ENCODE measurements at regions not wholly inside any gene's neighbourhood (a gene's known extent, or its start where the extent isn't known, plus 50 kb on each side); places are given as distances from the start of the nearest gene placed in this dataset.
"Not testable (repeated sequence)": the region's sequence is repeated elsewhere in the genome, so short reads cannot be mapped to it uniquely, and the experiment has no call there.

DNA sequence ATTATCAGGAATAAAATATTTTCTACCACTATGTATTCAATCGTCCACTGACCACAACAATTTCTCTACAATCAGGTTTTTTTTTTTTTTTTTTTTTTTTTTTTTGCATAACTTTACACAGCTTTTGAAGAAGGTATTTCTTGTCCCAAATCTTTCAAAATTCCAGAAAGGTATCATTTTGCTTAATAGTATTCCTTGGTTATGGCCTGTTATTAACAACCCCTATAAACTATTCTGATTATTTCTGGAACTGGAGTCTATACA is 145.3 kb downstream of the ALX1 start:
- H3K4me1 Mint-ChIP-seq = no peaks in the 10 kb centered on the region
- H3K27me3 Mint-ChIP-seq (ENCODE audit: low read depth) = peaks cover 2% of the 10 kb centered on the region
- no peak overlapping the region for H3K27ac Mint-ChIP-seq (ENCODE audit: unreplicated experiment)
- TF ChIP-seq, protein P1, sequence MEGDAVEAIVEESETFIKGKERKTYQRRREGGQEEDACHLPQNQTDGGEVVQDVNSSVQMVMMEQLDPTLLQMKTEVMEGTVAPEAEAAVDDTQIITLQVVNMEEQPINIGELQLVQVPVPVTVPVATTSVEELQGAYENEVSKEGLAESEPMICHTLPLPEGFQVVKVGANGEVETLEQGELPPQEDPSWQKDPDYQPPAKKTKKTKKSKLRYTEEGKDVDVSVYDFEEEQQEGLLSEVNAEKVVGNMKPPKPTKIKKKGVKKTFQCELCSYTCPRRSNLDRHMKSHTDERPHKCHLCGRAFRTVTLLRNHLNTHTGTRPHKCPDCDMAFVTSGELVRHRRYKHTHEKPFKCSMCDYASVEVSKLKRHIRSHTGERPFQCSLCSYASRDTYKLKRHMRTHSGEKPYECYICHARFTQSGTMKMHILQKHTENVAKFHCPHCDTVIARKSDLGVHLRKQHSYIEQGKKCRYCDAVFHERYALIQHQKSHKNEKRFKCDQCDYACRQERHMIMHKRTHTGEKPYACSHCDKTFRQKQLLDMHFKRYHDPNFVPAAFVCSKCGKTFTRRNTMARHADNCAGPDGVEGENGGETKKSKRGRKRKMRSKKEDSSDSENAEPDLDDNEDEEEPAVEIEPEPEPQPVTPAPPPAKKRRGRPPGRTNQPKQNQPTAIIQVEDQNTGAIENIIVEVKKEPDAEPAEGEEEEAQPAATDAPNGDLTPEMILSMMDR (conservative IDR thresholded peaks at IDR 0.05) = no peak
- DNase-seq (ENCODE audit: low read depth, low spot score) = no peak
- no peaks in the 10 kb centered on the region for H3K36me3 Mint-ChIP-seq (ENCODE audit: low read depth)
- H3K9me3 Mint-ChIP-seq = peaks cover 3% of the 10 kb centered on the region
- H3K4me3 Mint-ChIP-seq = no peak overlapping the region

DNA sequence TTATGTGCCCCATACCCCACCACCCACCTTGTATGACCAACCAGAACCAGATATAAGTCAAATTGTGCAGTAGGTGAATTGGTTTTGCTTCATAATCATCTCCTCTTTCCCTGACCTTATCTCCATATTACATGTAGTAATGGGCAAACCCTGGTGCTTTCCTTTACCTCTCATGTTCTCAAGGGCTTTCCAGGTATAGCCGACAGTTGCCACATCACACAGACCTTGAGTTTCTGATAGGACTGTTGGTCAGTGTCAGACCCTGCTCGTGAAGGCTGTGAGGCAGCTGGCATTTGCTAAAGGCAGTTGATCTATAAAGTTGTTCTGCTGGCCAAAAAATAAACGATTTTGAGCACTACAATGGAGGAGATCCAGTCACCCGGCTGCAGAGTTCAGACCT is 145.9 kb downstream of the ALX1 start:
- H3K27me3 Mint-ChIP-seq (ENCODE audit: low read depth) = peaks cover 2% of the 10 kb centered on the region
- TF ChIP-seq, protein P1 (conservative IDR thresholded peaks at IDR 0.05) = no peak

DNA sequence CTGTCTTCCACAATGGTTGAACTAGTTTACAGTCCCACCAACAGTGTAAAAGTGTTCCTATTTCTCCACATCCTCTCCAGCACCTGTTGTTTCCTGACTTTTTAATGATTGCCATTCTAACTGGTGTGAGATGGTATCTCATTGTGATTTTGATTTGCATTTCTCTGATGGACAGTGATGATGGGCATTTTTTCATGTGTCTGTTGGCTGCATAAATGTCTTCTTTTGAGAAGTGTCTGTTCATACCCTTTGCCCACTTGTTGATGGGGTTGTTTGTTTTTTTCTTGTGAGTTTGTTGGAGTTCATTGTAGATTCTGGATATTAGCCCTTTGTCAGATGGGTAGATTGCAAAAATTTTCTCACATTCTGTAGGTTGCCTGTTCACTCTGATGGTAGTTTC is 153.1 kb downstream of the ALX1 start:
- H3K4me1 Mint-ChIP-seq; H3K4me3 Mint-ChIP-seq; H3K9me3 Mint-ChIP-seq; H3K27ac Mint-ChIP-seq (ENCODE audit: unreplicated experiment); H3K27me3 Mint-ChIP-seq (ENCODE audit: low read depth); H3K36me3 Mint-ChIP-seq (ENCODE audit: low read depth); DNase-seq (ENCODE audit: low read depth, low spot score): not testable (repeated sequence)

More for the DNA sequence above, 145.9 kb downstream of the ALX1 start:
- H3K9me3 Mint-ChIP-seq = peaks cover 3% of the 10 kb centered on the region
- H3K27ac Mint-ChIP-seq (ENCODE audit: unreplicated experiment) = no peak overlapping the region
- no peaks in the 10 kb centered on the region for H3K36me3 Mint-ChIP-seq (ENCODE audit: low read depth)
- H3K4me1 Mint-ChIP-seq = no peaks in the 10 kb centered on the region
- no peak overlapping the region for H3K4me3 Mint-ChIP-seq
- DNase-seq (ENCODE audit: low read depth, low spot score) = no peak

DNA sequence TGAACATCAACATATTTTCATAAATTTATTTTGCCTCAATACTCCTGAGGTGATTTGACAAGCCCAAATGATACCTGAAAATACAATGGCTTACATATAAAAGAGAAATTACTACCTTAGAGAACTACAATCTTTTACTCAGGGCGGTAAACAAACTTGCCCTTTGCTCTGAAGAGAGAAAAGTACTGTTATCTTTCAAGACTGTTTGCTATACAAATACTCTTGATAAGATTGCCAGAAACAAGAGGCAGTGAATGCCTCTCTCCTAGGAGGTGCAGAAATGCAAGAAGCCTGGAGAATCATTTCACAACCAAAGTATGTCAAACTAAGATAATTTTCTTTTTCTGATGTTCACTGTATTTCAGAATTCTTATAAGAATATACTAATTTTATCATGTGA is 160.3 kb downstream of the ALX1 start:
- DNase-seq (ENCODE audit: low read depth, low spot score) = no peak
- no peak overlapping the region for H3K27ac Mint-ChIP-seq (ENCODE audit: unreplicated experiment)
- H3K27me3 Mint-ChIP-seq (ENCODE audit: low read depth) = peaks cover 3% of the 10 kb centered on the region
- H3K9me3 Mint-ChIP-seq = peaks cover 5% of the 10 kb centered on the region
- TF ChIP-seq, protein P1 (conservative IDR thresholded peaks at IDR 0.05) = no peak
- H3K4me1 Mint-ChIP-seq = no peaks in the 10 kb centered on the region
- H3K4me3 Mint-ChIP-seq = no peak overlapping the region
- no peaks in the 10 kb centered on the region for H3K36me3 Mint-ChIP-seq (ENCODE audit: low read depth)

DNA sequence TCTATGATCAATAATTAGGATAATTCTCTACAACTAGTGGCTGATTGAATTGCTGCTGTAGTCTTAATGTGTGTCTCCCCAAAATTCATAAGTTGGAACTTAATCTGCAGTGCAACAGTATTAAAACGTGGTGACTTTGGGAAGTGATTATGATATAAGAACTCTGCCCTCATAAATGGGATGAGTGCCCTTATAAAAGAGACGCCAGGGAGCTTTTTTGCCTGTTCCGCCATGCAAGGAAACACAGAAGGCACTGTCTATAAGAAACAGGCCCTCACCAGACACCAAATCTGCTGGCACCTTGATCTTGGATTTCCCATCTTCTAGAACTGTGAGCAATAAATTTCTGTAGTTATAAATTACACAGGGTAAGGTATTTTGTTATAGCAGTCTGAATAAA is 161.0 kb downstream of the ALX1 start:
- Mint-ChIP-seq H3K4me1 (no peaks in the 10 kb centered on the region), H3K4me3 (no peak overlapping the region), H3K9me3 (peaks cover 5% of the 10 kb centered on the region), H3K27ac (ENCODE audit: unreplicated experiment) (no peak overlapping the region), H3K27me3 (ENCODE audit: low read depth) (peaks cover 3% of the 10 kb centered on the region), H3K36me3 (ENCODE audit: low read depth) (no peaks in the 10 kb centered on the region)
- TF ChIP-seq, protein P1 (conservative IDR thresholded peaks at IDR 0.05) = no peak
- DNase-seq (ENCODE audit: low read depth, low spot score) = no peak

DNA sequence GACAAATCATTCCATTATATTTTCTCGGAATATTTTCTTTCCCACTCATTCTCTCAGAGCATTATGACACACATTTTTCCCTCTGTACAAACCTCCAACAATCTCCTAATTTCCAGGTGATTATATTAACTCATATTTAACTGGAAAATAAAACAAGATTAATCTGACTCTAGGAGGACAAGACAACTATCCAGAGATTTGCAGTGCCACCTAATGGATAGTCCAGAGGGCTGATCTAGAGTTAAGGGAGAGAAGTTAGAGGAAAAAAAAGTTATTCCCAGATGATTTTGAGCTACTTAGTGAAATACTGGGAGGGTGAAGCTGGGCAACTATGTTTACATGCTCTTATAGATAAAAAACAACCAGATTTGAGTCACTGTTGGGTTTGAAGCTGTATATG is 161.7 kb downstream of the ALX1 start:
- Mint-ChIP-seq H3K27ac (ENCODE audit: unreplicated experiment) (no peak overlapping the region), H3K27me3 (ENCODE audit: low read depth) (peaks cover 3% of the 10 kb centered on the region), H3K4me1 (no peaks in the 10 kb centered on the region), H3K4me3 (no peak overlapping the region), H3K36me3 (ENCODE audit: low read depth) (no peaks in the 10 kb centered on the region), H3K9me3 (peaks cover 5% of the 10 kb centered on the region)
- no peak for DNase-seq (ENCODE audit: low read depth, low spot score)
- TF ChIP-seq, protein P1 (conservative IDR thresholded peaks at IDR 0.05) = no peak
